HG03432 (cell line): ENCODE measurements at regions not wholly inside any gene's neighbourhood (a gene's known extent, or its start where the extent isn't known, plus 50 kb on each side); places are given as distances from the start of the nearest gene placed in this dataset.
"Not testable (repeated sequence)": the region's sequence is repeated elsewhere in the genome, so short reads cannot be mapped to it uniquely, and the experiment has no call there.

Experiments
- ATAC-seq: cut with Tn5 transposase; IDR thresholded peaks from one replicate; pipeline ENCODE4 v1.9.1; 2021; ENCODE audit warnings: mild to moderate bottlenecking, moderate library complexity; ENCODE audit not compliant: unreplicated experiment

GRCh38 chr6:113015249-113015648 is 668.1 kb downstream of the RFPL4B start:
- ATAC-seq, result no peak

GRCh38 chr6:113017353-113017752 is 670.2 kb downstream of the RFPL4B start:
- ATAC-seq, result no peak

GRCh38 chr6:113018351-113019151 is 671.4 kb downstream of the RFPL4B start:
- ATAC-seq, result no peak

- ATAC-seq, result no peak
Observed at GRCh38 chr6:113019176-113019575, 672.0 kb downstream of the RFPL4B start.

GRCh38 chr6:113027780-113028179 is 680.6 kb downstream of the RFPL4B start:
- ATAC-seq, result no peak

GRCh38 chr6:113029161-113029560 is 682.0 kb downstream of the RFPL4B start:
- ATAC-seq, result not testable (repeated sequence)

- no peak for ATAC-seq
Observed at GRCh38 chr6:113031591-113032238, 684.6 kb downstream of the RFPL4B start.

GRCh38 chr6:113039005-113039404 is 691.9 kb downstream of the RFPL4B start:
- no peak for ATAC-seq

- no peak for ATAC-seq
Observed at GRCh38 chr6:113047148-113047547, 700.0 kb downstream of the RFPL4B start.

GRCh38 chr6:113047932-113048331 is 700.8 kb downstream of the RFPL4B start:
- ATAC-seq, result no peak

- ATAC-seq, result no peak
Observed at GRCh38 chr6:113048741-113049140, 701.6 kb downstream of the RFPL4B start.

GRCh38 chr6:113049190-113049589 is 702.1 kb downstream of the RFPL4B start:
- no peak for ATAC-seq

- no peak for ATAC-seq
Observed at GRCh38 chr6:113050010-113050858, 703.1 kb downstream of the RFPL4B start.

GRCh38 chr6:113050979-113051378 is 703.8 kb downstream of the RFPL4B start:
- no peak for ATAC-seq

GRCh38 chr6:113052506-113052905 is 705.4 kb downstream of the RFPL4B start:
- no peak for ATAC-seq

GRCh38 chr6:113055061-113055460 is 707.9 kb downstream of the RFPL4B start:
- no peak for ATAC-seq

GRCh38 chr6:113055998-113056397 is 708.9 kb downstream of the RFPL4B start:
- ATAC-seq, result no peak

GRCh38 chr6:113057567-113058053 is 710.5 kb downstream of the RFPL4B start:
- ATAC-seq, result no peak

- ATAC-seq, result no peak
Observed at GRCh38 chr6:113060664-113061063, 713.5 kb downstream of the RFPL4B start.

- no peak for ATAC-seq
Observed at GRCh38 chr6:113065611-113066010, 718.5 kb downstream of the RFPL4B start.

- ATAC-seq, result no peak
Observed at GRCh38 chr6:113067612-113068275, 720.6 kb downstream of the RFPL4B start.
